DOHH2 (cell line): ENCODE measurements at regions not wholly inside any gene's neighbourhood (a gene's known extent, or its start where the extent isn't known, plus 50 kb on each side); places are given as distances from the start of the nearest gene placed in this dataset.

ENCODE experiments used
- H3F3A ChIP-seq: fragments of 200-600 bp; sonication (generic), shearing (Covaris generic); 2 replicates; pipeline ENCODE4 v1.6.0; 2016; ENCODE audit warnings: antibody characterized with exemption, mild to moderate bottlenecking; ENCODE audit not compliant: control insufficient read depth, insufficient read depth
- H3K27ac ChIP-seq: fragments of 200-600 bp; sonication (generic); 2 replicates; pipeline ENCODE4 v1.5.1; 2014; ENCODE audit warnings: low read depth, mild to moderate bottlenecking, low read length, moderate library complexity
- H3K27me3 ChIP-seq: fragments of 200-600 bp; sonication (generic); 2 replicates; pipeline ENCODE4 v1.6.1; 2014; ENCODE audit warnings: mild to moderate bottlenecking, low read length, mixed read lengths; ENCODE audit not compliant: control insufficient read depth
- H3K36me3 ChIP-seq: fragments of 200-600 bp; sonication (generic); 2 replicates; pipeline ENCODE4 v1.6.1; 2014; ENCODE audit warnings: mild to moderate bottlenecking, low read length, moderate library complexity, mixed read lengths; ENCODE audit not compliant: control insufficient read depth
- H3K4me1 ChIP-seq: fragments of 200-600 bp; sonication (generic); 2 replicates; pipeline ENCODE4 v1.6.1; 2014; ENCODE audit warnings: mild to moderate bottlenecking, low read length, mixed read lengths; ENCODE audit not compliant: control insufficient read depth
- H3K4me2 ChIP-seq: fragments of 200-600 bp; sonication (generic); 2 replicates; pipeline ENCODE4 v1.6.0; 2014; ENCODE audit warnings: mild to moderate bottlenecking, low read length, moderate library complexity
- H3K4me3 ChIP-seq: fragments of 200-600 bp; sonication (generic); 2 replicates; pipeline ENCODE4 v1.5.1; 2014; ENCODE audit warnings: mild to moderate bottlenecking, low read length, mixed read lengths
- H3K79me2 ChIP-seq: fragments of 200-600 bp; sonication (generic); 2 replicates; pipeline ENCODE4 v1.6.1; 2014; ENCODE audit warnings: mild to moderate bottlenecking, low read length, mixed read lengths; ENCODE audit not compliant: control insufficient read depth
- H3K9me2 ChIP-seq: fragments of 200-600 bp; sonication (generic); replicated peaks from 2 replicates; pipeline ENCODE4 v1.6.1; 2014; ENCODE audit warnings: mild to moderate bottlenecking, low read length, mixed read lengths; ENCODE audit not compliant: control insufficient read depth
- H3K9me3 ChIP-seq: fragments of 200-600 bp; sonication (generic); 2 replicates; pipeline ENCODE4 v1.6.1; 2014; ENCODE audit warnings: antibody characterized with exemption, low read length, mixed read lengths; ENCODE audit not compliant: control insufficient read depth, insufficient read depth
- H4K20me1 ChIP-seq: fragments of 200-600 bp; sonication (generic); 2 replicates; pipeline ENCODE4 v1.6.0; 2014; ENCODE audit warnings: low read depth, mild to moderate bottlenecking, antibody characterized with exemption, low read length, moderate library complexity; ENCODE audit not compliant: control insufficient read depth, insufficient read depth
- EZH2phosphoT487 ChIP-seq: fragments of 200-600 bp; sonication (generic); IDR thresholded peaks from 2 replicates; pipeline ENCODE4 v1.6.1; 2017; ENCODE audit warnings: borderline replicate concordance, mild to moderate bottlenecking, antibody characterized with exemption, low read length, moderate library complexity, mixed read lengths
- TF ChIP-seq, protein P1 (sequence below): fragments of 200-600 bp; sonication (generic); IDR thresholded peaks from one replicate; pipeline ENCODE4 v1.5.1; 2014; ENCODE audit warnings: antibody characterized with exemption, mild to moderate bottlenecking, low read depth, low read length; ENCODE audit not compliant: poor library complexity, severe bottlenecking

- TF ChIP-seq, protein P1, sequence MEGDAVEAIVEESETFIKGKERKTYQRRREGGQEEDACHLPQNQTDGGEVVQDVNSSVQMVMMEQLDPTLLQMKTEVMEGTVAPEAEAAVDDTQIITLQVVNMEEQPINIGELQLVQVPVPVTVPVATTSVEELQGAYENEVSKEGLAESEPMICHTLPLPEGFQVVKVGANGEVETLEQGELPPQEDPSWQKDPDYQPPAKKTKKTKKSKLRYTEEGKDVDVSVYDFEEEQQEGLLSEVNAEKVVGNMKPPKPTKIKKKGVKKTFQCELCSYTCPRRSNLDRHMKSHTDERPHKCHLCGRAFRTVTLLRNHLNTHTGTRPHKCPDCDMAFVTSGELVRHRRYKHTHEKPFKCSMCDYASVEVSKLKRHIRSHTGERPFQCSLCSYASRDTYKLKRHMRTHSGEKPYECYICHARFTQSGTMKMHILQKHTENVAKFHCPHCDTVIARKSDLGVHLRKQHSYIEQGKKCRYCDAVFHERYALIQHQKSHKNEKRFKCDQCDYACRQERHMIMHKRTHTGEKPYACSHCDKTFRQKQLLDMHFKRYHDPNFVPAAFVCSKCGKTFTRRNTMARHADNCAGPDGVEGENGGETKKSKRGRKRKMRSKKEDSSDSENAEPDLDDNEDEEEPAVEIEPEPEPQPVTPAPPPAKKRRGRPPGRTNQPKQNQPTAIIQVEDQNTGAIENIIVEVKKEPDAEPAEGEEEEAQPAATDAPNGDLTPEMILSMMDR: no peak
- TF ChIP-seq EZH2phosphoT487: no peak
- Histone ChIP-seq H3K9me3 (no peaks in the 10 kb centered on the region), H3K9me2 (no peaks in the 10 kb centered on the region; the same call in 1 of the 2 replicates), H3K4me1 (no peaks in the 10 kb centered on the region), H3K27ac (no peak overlapping the region), H3K4me3 (no peak overlapping the region), H3K27me3 (0 out of 2 replicates have a peak, but pooled peaks cover 3% of the 10 kb centered on the region), H4K20me1 (no peaks in the 10 kb centered on the region), H3F3A (no peaks in the 10 kb centered on the region), H3K4me2 (no peak overlapping the region), H3K36me3 (no peaks in the 10 kb centered on the region), H3K79me2 (no peaks in the 10 kb centered on the region)
These were observed 296.0 kb downstream of the OMA1 start for GRCh38 chr1:58250587-58250948.

- no peak overlapping the region for H3K4me2 ChIP-seq
- H3K9me3 ChIP-seq: no peaks in the 10 kb centered on the region
- no peaks in the 10 kb centered on the region for H3F3A ChIP-seq
- H3K4me1 ChIP-seq: no peaks in the 10 kb centered on the region
- 0 out of 2 replicates have a peak, but pooled peaks cover 3% of the 10 kb centered on the region for H3K27me3 ChIP-seq
- H4K20me1 ChIP-seq: no peaks in the 10 kb centered on the region
- TF ChIP-seq, protein P1: no peak
- TF ChIP-seq EZH2phosphoT487: no peak
- no peaks in the 10 kb centered on the region; the same call in 1 of the 2 replicates for H3K9me2 ChIP-seq
- H3K4me3 ChIP-seq: no peak overlapping the region
- H3K79me2 ChIP-seq: no peaks in the 10 kb centered on the region
- no peaks in the 10 kb centered on the region for H3K36me3 ChIP-seq
- no peak overlapping the region for H3K27ac ChIP-seq
These were observed 296.6 kb downstream of the OMA1 start for GRCh38 chr1:58249737-58250586.

DNA sequence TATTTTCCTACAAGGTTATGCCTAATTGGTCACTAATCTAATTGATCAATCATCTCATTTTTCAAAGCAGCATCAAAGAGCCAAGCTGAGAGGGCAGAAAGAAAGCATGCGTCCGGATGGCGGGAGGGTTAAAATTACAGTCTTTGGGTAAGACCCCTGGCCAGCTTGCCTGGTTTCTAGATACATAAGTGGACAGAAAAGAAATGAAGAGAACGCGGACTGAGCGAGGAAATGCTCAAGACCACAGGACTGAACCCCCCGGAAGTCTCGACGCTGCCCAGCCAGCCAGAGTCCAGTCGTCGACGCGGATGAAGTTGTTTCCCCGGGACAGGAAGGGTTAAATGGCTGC, 297.2 kb downstream of the OMA1 start:
- H3K9me3 ChIP-seq: no peaks in the 10 kb centered on the region
- H3K4me2 ChIP-seq: no peak overlapping the region
- no peaks in the 10 kb centered on the region for H4K20me1 ChIP-seq
- H3K9me2 ChIP-seq: no peaks in the 10 kb centered on the region; the same call in 1 of the 2 replicates
- H3K79me2 ChIP-seq: no peaks in the 10 kb centered on the region
- H3K36me3 ChIP-seq: no peaks in the 10 kb centered on the region
- no peak overlapping the region for H3K4me3 ChIP-seq
- H3F3A ChIP-seq: no peaks in the 10 kb centered on the region
- H3K27ac ChIP-seq: no peak overlapping the region
- 0 out of 2 replicates have a peak, but pooled peaks cover 3% of the 10 kb centered on the region for H3K27me3 ChIP-seq
- no peaks in the 10 kb centered on the region for H3K4me1 ChIP-seq
- TF ChIP-seq EZH2phosphoT487: no peak
- TF ChIP-seq, protein P1: no peak
